ENCODE measurements at regions not wholly inside any gene's neighbourhood (a gene's known extent, or its start where the extent isn't known, plus 50 kb on each side); places are given as distances from the start of the nearest gene placed in this dataset.

GRCh38 chr17:6323626-6324356 lies 111.1 kb downstream of the AIPL1 start:
- TF ChIP-seq, protein P1, sequence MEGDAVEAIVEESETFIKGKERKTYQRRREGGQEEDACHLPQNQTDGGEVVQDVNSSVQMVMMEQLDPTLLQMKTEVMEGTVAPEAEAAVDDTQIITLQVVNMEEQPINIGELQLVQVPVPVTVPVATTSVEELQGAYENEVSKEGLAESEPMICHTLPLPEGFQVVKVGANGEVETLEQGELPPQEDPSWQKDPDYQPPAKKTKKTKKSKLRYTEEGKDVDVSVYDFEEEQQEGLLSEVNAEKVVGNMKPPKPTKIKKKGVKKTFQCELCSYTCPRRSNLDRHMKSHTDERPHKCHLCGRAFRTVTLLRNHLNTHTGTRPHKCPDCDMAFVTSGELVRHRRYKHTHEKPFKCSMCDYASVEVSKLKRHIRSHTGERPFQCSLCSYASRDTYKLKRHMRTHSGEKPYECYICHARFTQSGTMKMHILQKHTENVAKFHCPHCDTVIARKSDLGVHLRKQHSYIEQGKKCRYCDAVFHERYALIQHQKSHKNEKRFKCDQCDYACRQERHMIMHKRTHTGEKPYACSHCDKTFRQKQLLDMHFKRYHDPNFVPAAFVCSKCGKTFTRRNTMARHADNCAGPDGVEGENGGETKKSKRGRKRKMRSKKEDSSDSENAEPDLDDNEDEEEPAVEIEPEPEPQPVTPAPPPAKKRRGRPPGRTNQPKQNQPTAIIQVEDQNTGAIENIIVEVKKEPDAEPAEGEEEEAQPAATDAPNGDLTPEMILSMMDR (conservative IDR thresholded peaks at IDR 0.05), result no peak
- TF ChIP-seq ZFX (IDR thresholded peaks at IDR 0.05), result no peak

All from C4-2B (cell line).